GM23248 (cell line): ENCODE measurements at regions not wholly inside any gene's neighbourhood (a gene's known extent, or its start where the extent isn't known, plus 50 kb on each side); places are given as distances from the start of the nearest gene placed in this dataset.

Source experiments
- EZH2 ChIP-seq: fragments of 200-600 bp; sonication (generic); IDR thresholded peaks from 2 replicates; pipeline ENCODE4 v1.6.1; 2018; ENCODE audit warnings: antibody characterized with exemption, mild to moderate bottlenecking; ENCODE audit not compliant: insufficient read depth, poor library complexity, severe bottlenecking
- EZH2phosphoT487 ChIP-seq: fragments of 200-600 bp; sonication (generic); IDR thresholded peaks from 2 replicates; pipeline ENCODE4 v1.6.1; 2018; ENCODE audit warnings: antibody characterized with exemption, moderate library complexity, mild to moderate bottlenecking, low read depth; ENCODE audit not compliant: insufficient read depth

- no peak for TF ChIP-seq EZH2phosphoT487
- no peak for TF ChIP-seq EZH2
Measured at GRCh38 chr3:36215241-36215640, 165.1 kb upstream of the STAC start.
